ENCODE measurements at regions not wholly inside any gene's neighbourhood (a gene's known extent, or its start where the extent isn't known, plus 50 kb on each side); places are given as distances from the start of the nearest gene placed in this dataset.

GRCh38 chr4:155444721-155445120 is 68.0 kb upstream of the MAP9 start:
- TF ChIP-seq CTCF (conservative IDR thresholded peaks at IDR 0.05) (no peak), EZH2 (IDR thresholded peaks at IDR 0.05; ENCODE audit: low read depth) (no peak)
